ENCODE measurements at regions not wholly inside any gene's neighbourhood (a gene's known extent, or its start where the extent isn't known, plus 50 kb on each side); places are given as distances from the start of the nearest gene placed in this dataset.

- H3F3A ChIP-seq (ENCODE audit: insufficient read depth), result no peaks in the 10 kb centered on the region
- H3K36me3 ChIP-seq (ENCODE audit: low read length), result no peaks in the 10 kb centered on the region
- no peak overlapping the region for H3K9ac ChIP-seq (ENCODE audit: low read length)
- no peaks in the 10 kb centered on the region for H3K79me2 ChIP-seq (ENCODE audit: insufficient read depth, low read length)
- H3K9me2 ChIP-seq (replicated peaks; ENCODE audit: insufficient read depth, low read length), result no peaks in the 10 kb centered on the region
- no peak overlapping the region for H3K4me3 ChIP-seq (ENCODE audit: insufficient read depth, low read length, poor library complexity, severe bottlenecking)
- no peak overlapping the region for H3K27ac ChIP-seq (ENCODE audit: low read depth, low read length)
- H4K20me1 ChIP-seq (ENCODE audit: low read depth, low read length), result no peaks in the 10 kb centered on the region
- H3K27me3 ChIP-seq (ENCODE audit: low read length), result no peaks in the 10 kb centered on the region
- TF ChIP-seq, protein P1, sequence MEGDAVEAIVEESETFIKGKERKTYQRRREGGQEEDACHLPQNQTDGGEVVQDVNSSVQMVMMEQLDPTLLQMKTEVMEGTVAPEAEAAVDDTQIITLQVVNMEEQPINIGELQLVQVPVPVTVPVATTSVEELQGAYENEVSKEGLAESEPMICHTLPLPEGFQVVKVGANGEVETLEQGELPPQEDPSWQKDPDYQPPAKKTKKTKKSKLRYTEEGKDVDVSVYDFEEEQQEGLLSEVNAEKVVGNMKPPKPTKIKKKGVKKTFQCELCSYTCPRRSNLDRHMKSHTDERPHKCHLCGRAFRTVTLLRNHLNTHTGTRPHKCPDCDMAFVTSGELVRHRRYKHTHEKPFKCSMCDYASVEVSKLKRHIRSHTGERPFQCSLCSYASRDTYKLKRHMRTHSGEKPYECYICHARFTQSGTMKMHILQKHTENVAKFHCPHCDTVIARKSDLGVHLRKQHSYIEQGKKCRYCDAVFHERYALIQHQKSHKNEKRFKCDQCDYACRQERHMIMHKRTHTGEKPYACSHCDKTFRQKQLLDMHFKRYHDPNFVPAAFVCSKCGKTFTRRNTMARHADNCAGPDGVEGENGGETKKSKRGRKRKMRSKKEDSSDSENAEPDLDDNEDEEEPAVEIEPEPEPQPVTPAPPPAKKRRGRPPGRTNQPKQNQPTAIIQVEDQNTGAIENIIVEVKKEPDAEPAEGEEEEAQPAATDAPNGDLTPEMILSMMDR (IDR thresholded peaks at IDR 0.05; ENCODE audit: insufficient read depth, low read length, poor library complexity, severe bottlenecking), result no peak
- TF ChIP-seq EZH2phosphoT487 (conservative IDR thresholded peaks at IDR 0.05; ENCODE audit: low read length), result no peak
- H3K4me2 ChIP-seq (ENCODE audit: low read depth, low read length, poor library complexity, severe bottlenecking), result no peak overlapping the region
- H3K9me3 ChIP-seq (ENCODE audit: insufficient read depth, low read length), result no peaks in the 10 kb centered on the region
- no peak overlapping the region for H2AFZ ChIP-seq (ENCODE audit: low read depth, low read length, severe bottlenecking)
Measured at GRCh38 chr11:129536338-129536737, 160.7 kb downstream of the BARX2 start.

GRCh38 chr11:129538323-129538722 lies 162.7 kb downstream of the BARX2 start:
- H2AFZ ChIP-seq (ENCODE audit: low read depth, low read length, severe bottlenecking), result no peak overlapping the region
- H3F3A ChIP-seq (ENCODE audit: insufficient read depth), result no peaks in the 10 kb centered on the region
- H3K4me3 ChIP-seq (ENCODE audit: insufficient read depth, low read length, poor library complexity, severe bottlenecking), result no peak overlapping the region
- no peaks in the 10 kb centered on the region for H3K27me3 ChIP-seq (ENCODE audit: low read length)
- no peak overlapping the region for H3K4me2 ChIP-seq (ENCODE audit: low read depth, low read length, poor library complexity, severe bottlenecking)
- no peak overlapping the region for H3K27ac ChIP-seq (ENCODE audit: low read depth, low read length)
- no peaks in the 10 kb centered on the region for H3K36me3 ChIP-seq (ENCODE audit: low read length)
- H3K9me3 ChIP-seq (ENCODE audit: insufficient read depth, low read length), result no peaks in the 10 kb centered on the region
- no peaks in the 10 kb centered on the region for H3K9me2 ChIP-seq (replicated peaks; ENCODE audit: insufficient read depth, low read length)
- H4K20me1 ChIP-seq (ENCODE audit: low read depth, low read length), result no peaks in the 10 kb centered on the region
- H3K9ac ChIP-seq (ENCODE audit: low read length), result no peak overlapping the region
- TF ChIP-seq, protein P1 (IDR thresholded peaks at IDR 0.05; ENCODE audit: insufficient read depth, low read length, poor library complexity, severe bottlenecking), result no peak
- no peak for TF ChIP-seq EZH2phosphoT487 (conservative IDR thresholded peaks at IDR 0.05; ENCODE audit: low read length)
- no peaks in the 10 kb centered on the region for H3K79me2 ChIP-seq (ENCODE audit: insufficient read depth, low read length)

DNA sequence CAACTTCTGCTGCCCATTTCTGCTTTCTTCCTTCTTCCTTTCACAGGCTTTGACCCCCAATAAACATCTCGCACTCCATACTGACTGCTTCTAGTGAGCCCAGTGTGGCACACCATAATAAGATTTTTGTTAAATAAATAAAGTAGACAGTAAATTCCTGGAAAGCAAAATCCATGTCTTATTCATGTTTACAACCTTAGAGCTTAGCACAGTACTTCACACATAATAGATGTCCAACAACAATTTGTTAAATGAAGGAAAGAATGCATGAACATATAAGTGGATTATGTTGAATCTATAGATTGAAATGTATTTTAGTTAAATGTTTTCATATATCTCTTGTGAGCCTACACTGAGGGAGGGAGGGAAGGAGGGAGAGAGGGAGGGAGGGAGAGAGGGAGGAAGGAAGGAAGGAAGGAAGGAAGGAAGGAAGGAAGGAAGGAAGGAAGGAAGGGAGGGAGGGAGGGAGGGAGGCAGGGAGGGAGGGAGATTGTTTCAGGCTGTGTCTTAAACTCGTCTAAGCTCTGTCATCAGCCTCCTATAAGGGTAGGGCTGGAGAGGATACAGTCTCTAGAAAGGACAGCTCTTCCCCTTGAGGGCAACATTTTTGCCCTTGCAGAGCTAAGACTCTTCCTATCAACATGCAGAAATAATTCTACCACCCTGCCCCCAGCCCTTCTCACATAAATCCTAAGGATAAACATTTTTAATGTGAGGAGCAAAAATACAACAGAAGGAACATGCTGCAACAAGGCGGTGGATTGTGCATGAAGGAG lies 168.1 kb downstream of the BARX2 start:
- TF ChIP-seq EZH2phosphoT487 (conservative IDR thresholded peaks at IDR 0.05; ENCODE audit: low read length), result no peak
- TF ChIP-seq, protein P1 (IDR thresholded peaks at IDR 0.05; ENCODE audit: insufficient read depth, low read length, poor library complexity, severe bottlenecking), result no peak
- Histone ChIP-seq H3K79me2 (ENCODE audit: insufficient read depth, low read length) (no peaks in the 10 kb centered on the region), H3K27ac (ENCODE audit: low read depth, low read length) (no peak overlapping the region), H4K20me1 (ENCODE audit: low read depth, low read length) (no peaks in the 10 kb centered on the region), H3K27me3 (ENCODE audit: low read length) (no peaks in the 10 kb centered on the region), H3K9me3 (ENCODE audit: insufficient read depth, low read length) (no peaks in the 10 kb centered on the region), H3K9ac (ENCODE audit: low read length) (no peak overlapping the region), H2AFZ (ENCODE audit: low read depth, low read length, severe bottlenecking) (no peak overlapping the region), H3K9me2 (replicated peaks; ENCODE audit: insufficient read depth, low read length) (no peaks in the 10 kb centered on the region), H3K36me3 (ENCODE audit: low read length) (no peaks in the 10 kb centered on the region), H3K4me2 (ENCODE audit: low read depth, low read length, poor library complexity, severe bottlenecking) (no peak overlapping the region), H3F3A (ENCODE audit: insufficient read depth) (no peaks in the 10 kb centered on the region), H3K4me3 (ENCODE audit: insufficient read depth, low read length, poor library complexity, severe bottlenecking) (no peak overlapping the region)

Data from SU-DHL-6 (cell line).